Fibroblast of peridontal ligament (primary cell): ENCODE measurements at regions not wholly inside any gene's neighbourhood (a gene's known extent, or its start where the extent isn't known, plus 50 kb on each side); places are given as distances from the start of the nearest gene placed in this dataset.
"Not testable (repeated sequence)": the region's sequence is repeated elsewhere in the genome, so short reads cannot be mapped to it uniquely, and the experiment has no call there.

Source experiments
- DNase-seq: peaks from one replicate; pipeline ENCODE4 v3.0.0-alpha.2; 2010; ENCODE audit errors: extremely low read depth

GRCh38 chr5:105230516-105231157, 1668.0 kb upstream of the NUDT12 start:
- no peak for DNase-seq

- DNase-seq = no peak
Observed at GRCh38 chr5:105218018-105218417, 1655.4 kb upstream of the NUDT12 start.

- no peak for DNase-seq
Observed at GRCh38 chr5:105213078-105213477, 1650.5 kb upstream of the NUDT12 start.

GRCh38 chr5:105207066-105207465, 1644.5 kb upstream of the NUDT12 start:
- DNase-seq = no peak

GRCh38 chr5:105197531-105197930, 1634.9 kb upstream of the NUDT12 start:
- no peak for DNase-seq

- no peak for DNase-seq
Observed at GRCh38 chr5:105195765-105196164, 1633.2 kb upstream of the NUDT12 start.

- DNase-seq = no peak
Observed at GRCh38 chr5:105172918-105173317, 1610.3 kb upstream of the NUDT12 start.

GRCh38 chr5:105168806-105169205, 1606.2 kb upstream of the NUDT12 start:
- no peak for DNase-seq

DNA sequence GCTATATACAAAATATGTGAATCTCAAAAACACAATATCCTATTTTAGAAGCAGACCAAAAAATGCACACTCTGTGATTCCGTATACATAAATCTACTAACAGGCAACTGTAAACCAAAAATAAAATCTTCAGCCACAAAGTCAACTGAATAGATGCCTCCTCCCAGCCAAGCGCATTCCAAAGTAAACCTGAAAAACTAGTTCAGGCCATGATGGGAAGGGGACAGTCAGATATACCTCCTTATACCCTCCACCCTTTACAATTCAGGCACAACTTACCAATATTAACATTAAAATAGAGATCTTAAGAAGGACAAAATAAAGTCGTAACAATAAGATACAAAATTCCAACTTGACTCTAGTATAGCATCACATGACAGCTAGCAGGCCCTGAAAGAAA, 1604.5 kb upstream of the NUDT12 start:
- DNase-seq = no peak

- no peak for DNase-seq
Observed at GRCh38 chr5:105163547-105163946, 1601.0 kb upstream of the NUDT12 start.

GRCh38 chr5:105162557-105162956, 1600.0 kb upstream of the NUDT12 start:
- DNase-seq = not testable (repeated sequence)

DNA sequence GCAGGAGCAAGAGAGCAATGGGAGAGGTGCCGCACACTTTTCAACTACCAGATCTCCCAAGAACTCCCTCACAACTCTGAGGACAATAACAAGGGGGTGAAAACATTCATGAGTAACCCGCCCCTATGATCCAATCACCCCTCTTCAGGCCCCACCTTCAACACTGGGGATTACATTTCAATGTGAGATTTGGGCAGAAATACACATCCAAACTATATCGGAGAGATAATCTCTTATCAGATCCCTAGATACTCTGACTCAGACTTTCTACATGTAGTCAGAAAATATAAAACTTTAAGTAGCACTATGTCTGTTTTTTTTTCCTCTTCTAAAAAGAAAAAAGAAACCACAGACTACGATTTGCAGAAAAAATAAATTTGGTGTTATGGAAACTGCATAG, 1595.9 kb upstream of the NUDT12 start:
- DNase-seq = no peak

- DNase-seq = no peak
Observed at GRCh38 chr5:105150323-105150722, 1587.7 kb upstream of the NUDT12 start.

- DNase-seq = no peak
Observed at GRCh38 chr5:105146867-105147266, 1584.3 kb upstream of the NUDT12 start.

DNA sequence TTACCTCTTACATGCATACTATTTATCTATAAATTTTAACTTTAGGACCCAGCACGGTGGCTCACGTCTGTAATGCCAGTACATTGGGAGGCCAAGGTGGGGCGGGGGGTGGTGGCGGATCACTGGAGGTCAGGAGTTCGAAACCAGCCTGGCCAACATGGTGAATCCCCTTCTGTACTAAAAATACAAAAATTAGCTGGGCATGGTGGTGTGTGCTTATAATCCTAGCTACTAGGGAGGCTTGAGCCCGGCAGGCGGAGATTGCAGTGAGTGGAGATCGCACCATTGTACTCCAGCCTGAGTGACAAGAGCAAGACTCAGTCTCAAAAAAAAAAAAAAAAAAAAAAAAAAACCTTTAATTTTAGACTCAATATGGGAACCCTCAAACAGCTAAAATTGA, 1582.6 kb upstream of the NUDT12 start:
- no peak for DNase-seq

DNA sequence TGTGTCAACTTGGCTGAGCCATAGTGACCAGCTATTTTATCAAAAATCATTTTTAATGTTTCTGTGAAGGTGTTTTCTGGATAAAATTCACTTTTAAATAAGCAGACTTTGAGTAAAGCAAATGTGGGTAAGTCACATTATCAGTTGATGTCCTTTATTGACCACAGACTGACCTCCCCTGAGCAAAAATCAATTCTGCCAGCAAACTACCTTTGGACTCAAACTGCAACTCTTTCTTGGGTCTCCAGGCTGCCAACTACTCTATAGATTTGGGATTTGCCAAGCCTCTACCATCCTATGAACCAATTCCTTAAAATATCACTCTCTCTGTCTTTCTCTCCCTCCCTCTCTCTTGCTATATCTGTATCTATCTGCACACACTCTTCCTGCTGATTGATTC, 1571.7 kb upstream of the NUDT12 start:
- DNase-seq = no peak

- DNase-seq = no peak
Observed at GRCh38 chr5:105133087-105133486, 1570.5 kb upstream of the NUDT12 start.

GRCh38 chr5:105132581-105132980, 1570.0 kb upstream of the NUDT12 start:
- DNase-seq = no peak

- no peak for DNase-seq
Observed at GRCh38 chr5:105131045-105131444, 1568.5 kb upstream of the NUDT12 start.

DNA sequence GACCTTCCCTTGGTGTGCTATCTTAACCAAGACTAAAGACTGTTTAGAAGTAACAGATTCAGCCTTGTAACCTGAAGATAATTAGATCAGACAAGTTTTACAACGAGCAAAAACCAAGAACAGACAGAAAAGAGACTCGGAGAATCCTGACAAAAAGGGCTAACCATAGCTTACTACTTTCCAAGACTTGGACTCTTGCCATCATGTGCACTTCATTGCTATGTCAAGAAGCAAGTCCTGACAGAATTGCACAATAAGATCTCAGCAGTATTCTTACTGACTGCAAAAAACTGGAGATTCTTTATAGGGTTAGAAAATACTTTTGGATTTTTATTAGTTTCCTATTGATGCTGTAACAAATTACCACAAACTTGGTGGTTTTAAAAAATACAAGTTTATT, 1539.0 kb upstream of the NUDT12 start:
- peak; percentile 34 for DNase-seq

DNA sequence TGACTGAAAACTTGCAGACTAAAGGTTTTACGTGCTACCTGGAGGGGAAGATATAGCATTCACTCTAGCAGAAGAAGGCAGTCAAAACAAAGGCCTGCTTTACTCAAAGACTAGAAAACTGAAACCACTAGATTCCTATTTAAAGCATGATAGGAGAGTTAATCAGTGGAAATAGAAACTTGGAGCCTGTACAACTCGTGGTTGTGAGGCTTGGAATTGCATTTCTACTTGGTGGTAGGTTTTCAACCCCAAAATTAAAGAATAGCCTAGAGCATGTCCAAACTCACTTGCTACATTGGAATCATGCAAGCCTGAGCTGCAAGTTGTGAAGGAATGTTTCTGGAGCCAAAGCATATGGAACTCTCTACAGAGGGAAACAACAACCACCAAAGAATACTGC, 1526.4 kb upstream of the NUDT12 start:
- DNase-seq = peak; percentile 17

GRCh38 chr5:105088102-105088501, 1525.5 kb upstream of the NUDT12 start:
- DNase-seq = no peak

GRCh38 chr5:105057893-105058292, 1495.3 kb upstream of the NUDT12 start:
- no peak for DNase-seq

GRCh38 chr5:105057001-105057436, 1494.4 kb upstream of the NUDT12 start:
- DNase-seq = no peak
